ENCODE measurements at regions not wholly inside any gene's neighbourhood (a gene's known extent, or its start where the extent isn't known, plus 50 kb on each side); places are given as distances from the start of the nearest gene placed in this dataset.

- no peak for DNase-seq (ENCODE audit: low read depth)
Observed at GRCh38 chr1:232477728-232478127, 152.2 kb downstream of the SIPA1L2 start.

GRCh38 chr1:232476538-232476950 lies 153.4 kb downstream of the SIPA1L2 start:
- DNase-seq (ENCODE audit: low read depth), result no peak

GRCh38 chr1:232474826-232475225 lies 155.1 kb downstream of the SIPA1L2 start:
- no peak for DNase-seq (ENCODE audit: low read depth)

- DNase-seq (ENCODE audit: low read depth), result no peak
Observed at GRCh38 chr1:232473900-232474299, 156.0 kb downstream of the SIPA1L2 start.

GRCh38 chr1:232473324-232473723 lies 156.6 kb downstream of the SIPA1L2 start:
- no peak for DNase-seq (ENCODE audit: low read depth)

GRCh38 chr1:232472485-232473041 lies 157.4 kb downstream of the SIPA1L2 start:
- DNase-seq (ENCODE audit: low read depth), result no peak

- DNase-seq (ENCODE audit: low read depth), result no peak
Observed at GRCh38 chr1:232471250-232471649, 158.7 kb downstream of the SIPA1L2 start.

- DNase-seq (ENCODE audit: low read depth), result no peak
Observed at GRCh38 chr1:232470711-232471110, 159.2 kb downstream of the SIPA1L2 start.

- no peak for DNase-seq (ENCODE audit: low read depth)
Observed at GRCh38 chr1:232468249-232468648, 161.7 kb downstream of the SIPA1L2 start.

- DNase-seq (ENCODE audit: low read depth), result no peak
Observed at GRCh38 chr1:232467073-232467760, 162.7 kb downstream of the SIPA1L2 start.

GRCh38 chr1:232464325-232464724 lies 165.6 kb downstream of the SIPA1L2 start:
- no peak for DNase-seq (ENCODE audit: low read depth)

- DNase-seq (ENCODE audit: low read depth), result no peak
Observed at GRCh38 chr1:232463225-232463624, 166.7 kb downstream of the SIPA1L2 start.

- no peak for DNase-seq (ENCODE audit: low read depth)
Observed at GRCh38 chr1:232462213-232462612, 167.7 kb downstream of the SIPA1L2 start.

GRCh38 chr1:232459826-232460225 lies 170.1 kb downstream of the SIPA1L2 start:
- no peak for DNase-seq (ENCODE audit: low read depth)

- no peak for DNase-seq (ENCODE audit: low read depth)
Observed at GRCh38 chr1:232459087-232459486, 170.8 kb downstream of the SIPA1L2 start.

- no peak for DNase-seq (ENCODE audit: low read depth)
Observed at GRCh38 chr1:232457595-232457994, 172.3 kb downstream of the SIPA1L2 start.

- DNase-seq (ENCODE audit: low read depth), result no peak
Observed at GRCh38 chr1:232456714-232457113, 173.2 kb downstream of the SIPA1L2 start.

GRCh38 chr1:232454227-232454886 lies 175.6 kb downstream of the SIPA1L2 start:
- DNase-seq (ENCODE audit: low read depth), result no peak

- no peak for DNase-seq (ENCODE audit: low read depth)
Observed at GRCh38 chr1:232452736-232453440, 177.0 kb downstream of the SIPA1L2 start.

GRCh38 chr1:232452117-232452516 lies 177.8 kb downstream of the SIPA1L2 start:
- no peak for DNase-seq (ENCODE audit: low read depth)

- no peak for DNase-seq (ENCODE audit: low read depth)
Observed at GRCh38 chr1:232451506-232451905, 178.4 kb downstream of the SIPA1L2 start.

GRCh38 chr1:232450615-232451014 lies 179.3 kb downstream of the SIPA1L2 start:
- DNase-seq (ENCODE audit: low read depth), result no peak

- DNase-seq (ENCODE audit: low read depth), result no peak
Observed at GRCh38 chr1:232447125-232447524, 182.8 kb downstream of the SIPA1L2 start.
